ENCODE measurements at regions not wholly inside any gene's neighbourhood (a gene's known extent, or its start where the extent isn't known, plus 50 kb on each side); places are given as distances from the start of the nearest gene placed in this dataset.

GRCh38 chr16:9570521-9570920, 479.1 kb downstream of the HAPSTR1 start (continued):
- TF ChIP-seq RREB1 (CRISPR knock-in tag; IDR thresholded peaks at IDR 0.05) = no peak
- no peak for TF ChIP-seq GTF2E2 (tag; IDR thresholded peaks at IDR 0.05)
- no peak for TF ChIP-seq SIN3B (IDR thresholded peaks at IDR 0.05; ENCODE audit: low read depth)
- no peak for TF ChIP-seq CTCFL (IDR thresholded peaks at IDR 0.05; ENCODE audit: borderline replicate concordance, insufficient read depth, low read depth, low read length, poor library complexity, severe bottlenecking)
- TF ChIP-seq PHB2 (IDR thresholded peaks at IDR 0.05; ENCODE audit: low read depth) = no peak
- no peak for TF ChIP-seq NEUROD1 (IDR thresholded peaks at IDR 0.05; ENCODE audit: borderline replicate concordance, low read depth, low read length, partially characterized antibody)
